ENCODE measurements at regions not wholly inside any gene's neighbourhood (a gene's known extent, or its start where the extent isn't known, plus 50 kb on each side); places are given as distances from the start of the nearest gene placed in this dataset.

GRCh38 chr5:68884883-68885282 is 208.9 kb upstream of the SLC30A5 start:
- TF ChIP-seq CTCF (IDR thresholded peaks at IDR 0.05; ENCODE audit: control extremely low read depth, extremely low read depth) = no peak
- H3K9me3 ChIP-seq (ENCODE audit: control insufficient read depth in 4 of 4, insufficient read depth in 3 of 4, low read length in 3 of 4) = no peaks in the 10 kb centered on the region
- no peak overlapping the region for H3K27ac ChIP-seq (ENCODE audit: low read depth in 1 of 2, low read length in 1 of 2)
- no peak overlapping the region for H3K4me3 ChIP-seq
- ATAC-seq (ENCODE audit: insufficient read depth, low FRiP score) (no peak), DNase-seq (peak in 2 of 3 donors; percentile 21 to 27)
- peaks cover 0 to 7% (median 0%) of the 10 kb centered on the region in 5 donors for H3K4me1 ChIP-seq (ENCODE audit: control insufficient read depth in 5 of 5, insufficient read depth in 5 of 5, low read length in 5 of 5)
- H3K36me3 ChIP-seq (ENCODE audit: control insufficient read depth in 4 of 4, insufficient read depth in 4 of 4, low read length in 4 of 4) = no peaks in the 10 kb centered on the region
- H3K27me3 ChIP-seq (ENCODE audit: control insufficient read depth in 3 of 3, insufficient read depth in 3 of 3, low read length in 2 of 3) = no peaks in the 10 kb centered on the region
- peak overlapping the region in 1 of 2 donors; percentile 2 for H3K9ac ChIP-seq (ENCODE audit: insufficient read depth in 1 of 2, low read length in 2 of 2)

GRCh38 chr5:68886814-68887213 is 207.0 kb upstream of the SLC30A5 start:
- Histone ChIP-seq H3K36me3 (ENCODE audit: control insufficient read depth in 4 of 4, insufficient read depth in 4 of 4, low read length in 4 of 4) (no peaks in the 10 kb centered on the region), H3K4me1 (ENCODE audit: control insufficient read depth in 5 of 5, insufficient read depth in 5 of 5, low read length in 5 of 5) (peaks cover 0 to 7% (median 0%) of the 10 kb centered on the region in 5 donors), H3K27me3 (ENCODE audit: control insufficient read depth in 3 of 3, insufficient read depth in 3 of 3, low read length in 2 of 3) (no peaks in the 10 kb centered on the region), H3K27ac (ENCODE audit: low read depth in 1 of 2, low read length in 1 of 2) (no peak overlapping the region), H3K9ac (ENCODE audit: insufficient read depth in 1 of 2, low read length in 2 of 2) (no peak overlapping the region), H3K9me3 (ENCODE audit: control insufficient read depth in 4 of 4, insufficient read depth in 3 of 4, low read length in 3 of 4) (no peaks in the 10 kb centered on the region), H3K4me3 (no peak overlapping the region)
- DNase-seq (no peak), ATAC-seq (ENCODE audit: insufficient read depth, low FRiP score) (no peak)
- no peak for TF ChIP-seq CTCF (IDR thresholded peaks at IDR 0.05; ENCODE audit: control extremely low read depth, extremely low read depth)
- 88 to 91% methylated on average over 4 of the region's 4 CpGs for WGBS, 2 donors

- ATAC-seq (ENCODE audit: insufficient read depth, low FRiP score) = no peak
- Histone ChIP-seq H3K4me1 (ENCODE audit: control insufficient read depth in 5 of 5, insufficient read depth in 5 of 5, low read length in 5 of 5) (peaks cover 0 to 1% (median 0%) of the 10 kb centered on the region in 5 donors), H3K36me3 (ENCODE audit: control insufficient read depth in 4 of 4, insufficient read depth in 4 of 4, low read length in 4 of 4) (no peaks in the 10 kb centered on the region), H3K27me3 (ENCODE audit: control insufficient read depth in 3 of 3, insufficient read depth in 3 of 3, low read length in 2 of 3) (no peaks in the 10 kb centered on the region), H3K27ac (ENCODE audit: low read depth in 1 of 2, low read length in 1 of 2) (no peak overlapping the region), H3K9ac (ENCODE audit: insufficient read depth in 1 of 2, low read length in 2 of 2) (no peak overlapping the region), H3K9me3 (ENCODE audit: control insufficient read depth in 4 of 4, insufficient read depth in 3 of 4, low read length in 3 of 4) (peaks cover 0 to 1% (median 0%) of the 10 kb centered on the region in 4 donors), H3K4me3 (no peak overlapping the region)
- TF ChIP-seq CTCF (IDR thresholded peaks at IDR 0.05; ENCODE audit: control extremely low read depth, extremely low read depth) = no peak
- DNase-seq = no peak
- WGBS, 2 donors = 67 to 82% methylated on average over 2 of the region's 2 CpGs
These were observed 202.1 kb upstream of the SLC30A5 start for GRCh38 chr5:68891718-68892117.

GRCh38 chr5:68894673-68895072 is 199.1 kb upstream of the SLC30A5 start:
- Histone ChIP-seq H3K9ac (ENCODE audit: insufficient read depth in 1 of 2, low read length in 2 of 2) (no peak overlapping the region), H3K27ac (ENCODE audit: low read depth in 1 of 2, low read length in 1 of 2) (no peak overlapping the region), H3K4me3 (no peak overlapping the region), H3K27me3 (ENCODE audit: control insufficient read depth in 3 of 3, insufficient read depth in 3 of 3, low read length in 2 of 3) (no peaks in the 10 kb centered on the region), H3K4me1 (ENCODE audit: control insufficient read depth in 5 of 5, insufficient read depth in 5 of 5, low read length in 5 of 5) (peaks cover 0 to 1% (median 0%) of the 10 kb centered on the region in 5 donors), H3K36me3 (ENCODE audit: control insufficient read depth in 4 of 4, insufficient read depth in 4 of 4, low read length in 4 of 4) (no peaks in the 10 kb centered on the region), H3K9me3 (ENCODE audit: control insufficient read depth in 4 of 4, insufficient read depth in 3 of 4, low read length in 3 of 4) (peaks cover 0 to 1% (median 0%) of the 10 kb centered on the region in 4 donors)
- WGBS, 2 donors = 57 to 66% methylated on average over 3 of the region's 3 CpGs
- TF ChIP-seq CTCF (IDR thresholded peaks at IDR 0.05; ENCODE audit: control extremely low read depth, extremely low read depth) = no peak
- DNase-seq = peak in 1 of 3 donors; percentile 6
- no peak for ATAC-seq (ENCODE audit: insufficient read depth, low FRiP score)

Data from lung (tissue), 11 donors.